ENCODE measurements at regions not wholly inside any gene's neighbourhood (a gene's known extent, or its start where the extent isn't known, plus 50 kb on each side); places are given as distances from the start of the nearest gene placed in this dataset.
"Not testable (repeated sequence)": the region's sequence is repeated elsewhere in the genome, so short reads cannot be mapped to it uniquely, and the experiment has no call there.

DNA sequence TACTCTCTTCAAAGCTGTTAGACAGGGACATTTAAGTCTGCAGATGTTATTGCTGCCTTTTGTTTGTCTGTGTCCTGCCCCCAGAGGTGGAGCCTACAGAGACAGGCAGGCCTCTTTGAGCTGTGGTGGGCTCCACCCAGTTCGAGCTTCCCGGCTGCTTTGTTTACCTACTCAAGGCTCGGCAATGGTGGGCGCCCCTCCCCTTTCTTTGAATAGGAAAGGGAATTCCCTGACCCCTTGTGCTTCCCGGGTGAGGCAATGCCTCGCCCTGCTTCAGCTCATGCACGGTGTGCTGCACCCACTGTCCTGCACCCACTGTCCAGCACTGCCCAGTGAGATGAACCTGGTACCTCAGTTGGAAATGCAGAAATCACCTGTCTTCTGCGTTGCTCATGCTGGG is 435.8 kb upstream of the GRIN3A start:
- not testable (repeated sequence) for H3K4me3 ChIP-seq (ENCODE audit: control insufficient read depth in 1 of 2, extremely low read depth in 1 of 2, low read length in 1 of 2)
- WGBS (ENCODE audit: insufficient coverage), result 60% methylated on average over 3 of the region's 8 CpGs

GRCh38 chr9:102164247-102164646 is 425.8 kb upstream of the GRIN3A start:
- H3K4me3 ChIP-seq (ENCODE audit: control insufficient read depth in 1 of 2, extremely low read depth in 1 of 2, low read length in 1 of 2), result no peak overlapping the region
- H3K4me1 ChIP-seq (ENCODE audit: control insufficient read depth in 1 of 2, extremely low read depth in 1 of 2, insufficient read depth in 2 of 2, low read length in 2 of 2), result no peaks in the 10 kb centered on the region
- peaks cover 3 to 10% (median 10%) of the 10 kb centered on the region in 3 donors for H3K9me3 Mint-ChIP-seq
- CTCF ChIA-PET, result no interaction called here
- no peaks in the 10 kb centered on the region for H3K27me3 ChIP-seq (replicated peaks in 1 of 2; ENCODE audit: control insufficient read depth in 2 of 2, extremely low read depth in 1 of 2, insufficient read depth in 2 of 2, low read length in 1 of 2)
- POLR2A ChIA-PET, result interaction anchor here in 1 of 2 donors (0.6 kb wide), 1 partner anchor 1325 kb away, joined by 3 read pairs; no protein-coding TSS in a partner anchor
- H3K27ac Mint-ChIP-seq, result no peak overlapping the region
- H3K9me3 ChIP-seq, result no peaks in the 10 kb centered on the region
- ATAC-seq (replicated peaks in 1 of 4) (no peak), DNase-seq (no peak)
- H3K4me3 Mint-ChIP-seq, result no peak overlapping the region
- H3K27ac ChIP-seq (ENCODE audit: low read length), result no peak overlapping the region
- no peaks in the 10 kb centered on the region for H3K36me3 Mint-ChIP-seq
- no peaks in the 10 kb centered on the region for H3K27me3 Mint-ChIP-seq
- no peaks in the 10 kb centered on the region for H3K36me3 ChIP-seq (ENCODE audit: control insufficient read depth in 2 of 2, extremely low read depth in 1 of 2, insufficient read depth in 1 of 2, low read length in 1 of 2)
- H3K4me1 Mint-ChIP-seq, result no peaks in the 10 kb centered on the region

More for the DNA sequence above, 435.8 kb upstream of the GRIN3A start:
- H3K36me3 ChIP-seq (ENCODE audit: control insufficient read depth in 2 of 2, extremely low read depth in 1 of 2, insufficient read depth in 1 of 2, low read length in 1 of 2); H3K27ac ChIP-seq (ENCODE audit: low read length); CTCF ChIA-PET; POLR2A ChIA-PET; H3K27ac Mint-ChIP-seq; H3K4me3 Mint-ChIP-seq; H3K27me3 ChIP-seq (replicated peaks in 1 of 2; ENCODE audit: control insufficient read depth in 2 of 2, extremely low read depth in 1 of 2, insufficient read depth in 2 of 2, low read length in 1 of 2); H3K4me1 ChIP-seq (ENCODE audit: control insufficient read depth in 1 of 2, extremely low read depth in 1 of 2, insufficient read depth in 2 of 2, low read length in 2 of 2); DNase-seq; H3K4me1 Mint-ChIP-seq; H3K27me3 Mint-ChIP-seq; ATAC-seq (replicated peaks in 1 of 4); H3K36me3 Mint-ChIP-seq; H3K9me3 ChIP-seq: not testable (repeated sequence)
- H3K9me3 Mint-ChIP-seq, result peaks cover 12 to 20% (median 18%) of the 10 kb centered on the region in 3 donors

- H3K4me1 Mint-ChIP-seq; CTCF ChIA-PET; H3K36me3 ChIP-seq (ENCODE audit: control insufficient read depth in 2 of 2, extremely low read depth in 1 of 2, insufficient read depth in 1 of 2, low read length in 1 of 2); H3K27ac Mint-ChIP-seq; H3K4me3 Mint-ChIP-seq; H3K27me3 ChIP-seq (replicated peaks in 1 of 2; ENCODE audit: control insufficient read depth in 2 of 2, extremely low read depth in 1 of 2, insufficient read depth in 2 of 2, low read length in 1 of 2); H3K27ac ChIP-seq (ENCODE audit: low read length); H3K27me3 Mint-ChIP-seq; H3K9me3 ChIP-seq; H3K4me3 ChIP-seq (ENCODE audit: control insufficient read depth in 1 of 2, extremely low read depth in 1 of 2, low read length in 1 of 2); H3K4me1 ChIP-seq (ENCODE audit: control insufficient read depth in 1 of 2, extremely low read depth in 1 of 2, insufficient read depth in 2 of 2, low read length in 2 of 2); H3K36me3 Mint-ChIP-seq; DNase-seq; ATAC-seq (replicated peaks in 1 of 4); POLR2A ChIA-PET: not testable (repeated sequence)
- H3K9me3 Mint-ChIP-seq, result peaks cover 8 to 25% (median 15%) of the 10 kb centered on the region in 3 donors
- WGBS (ENCODE audit: insufficient coverage), result 84% methylated on average over 9 of the region's 12 CpGs
Observed at GRCh38 chr9:102153081-102153480, 414.6 kb upstream of the GRIN3A start.

- Mint-ChIP-seq H3K9me3 (peaks cover 3 to 14% (median 4%) of the 10 kb centered on the region in 3 donors), H3K4me1 (no peaks in the 10 kb centered on the region), H3K27me3 (no peaks in the 10 kb centered on the region), H3K27ac (no peak overlapping the region), H3K36me3 (no peaks in the 10 kb centered on the region), H3K4me3 (no peak overlapping the region)
- Histone ChIP-seq H3K4me3 (ENCODE audit: control insufficient read depth in 1 of 2, extremely low read depth in 1 of 2, low read length in 1 of 2) (no peak overlapping the region), H3K36me3 (ENCODE audit: control insufficient read depth in 2 of 2, extremely low read depth in 1 of 2, insufficient read depth in 1 of 2, low read length in 1 of 2) (no peaks in the 10 kb centered on the region), H3K27me3 (replicated peaks in 1 of 2; ENCODE audit: control insufficient read depth in 2 of 2, extremely low read depth in 1 of 2, insufficient read depth in 2 of 2, low read length in 1 of 2) (no peaks in the 10 kb centered on the region), H3K9me3 (no peaks in the 10 kb centered on the region), H3K4me1 (ENCODE audit: control insufficient read depth in 1 of 2, extremely low read depth in 1 of 2, insufficient read depth in 2 of 2, low read length in 2 of 2) (no peaks in the 10 kb centered on the region), H3K27ac (ENCODE audit: low read length) (no peak overlapping the region)
- ATAC-seq (replicated peaks in 1 of 4) (no peak), DNase-seq (no peak)
- POLR2A ChIA-PET, result no interaction called here
- CTCF ChIA-PET, result no interaction called here
- no CpG with 5 or more reads among the region's 1 CpG for WGBS (ENCODE audit: insufficient coverage)
Observed at GRCh38 chr9:102135768-102136167, 397.3 kb upstream of the GRIN3A start.

GRCh38 chr9:102124465-102124864 is 386.0 kb upstream of the GRIN3A start:
- Histone ChIP-seq H3K27ac (ENCODE audit: low read length) (no peak overlapping the region), H3K4me3 (ENCODE audit: control insufficient read depth in 1 of 2, extremely low read depth in 1 of 2, low read length in 1 of 2) (no peak overlapping the region), H3K27me3 (replicated peaks in 1 of 2; ENCODE audit: control insufficient read depth in 2 of 2, extremely low read depth in 1 of 2, insufficient read depth in 2 of 2, low read length in 1 of 2) (no peaks in the 10 kb centered on the region), H3K9me3 (no peaks in the 10 kb centered on the region), H3K36me3 (ENCODE audit: control insufficient read depth in 2 of 2, extremely low read depth in 1 of 2, insufficient read depth in 1 of 2, low read length in 1 of 2) (no peaks in the 10 kb centered on the region), H3K4me1 (ENCODE audit: control insufficient read depth in 1 of 2, extremely low read depth in 1 of 2, insufficient read depth in 2 of 2, low read length in 2 of 2) (no peaks in the 10 kb centered on the region)
- Mint-ChIP-seq H3K4me1 (no peaks in the 10 kb centered on the region), H3K4me3 (no peak overlapping the region), H3K27ac (no peak overlapping the region), H3K9me3 (peaks cover 0 to 16% (median 9%) of the 10 kb centered on the region in 3 donors), H3K27me3 (no peaks in the 10 kb centered on the region), H3K36me3 (no peaks in the 10 kb centered on the region)
- ChIA-PET CTCF (no interaction called here), POLR2A (no interaction called here)
- no peak for ATAC-seq (replicated peaks in 1 of 4)
- WGBS (ENCODE audit: insufficient coverage), result 0% methylated on average over 1 of the region's 3 CpGs
- DNase-seq, result no peak

- no peaks in the 10 kb centered on the region for H3K27me3 ChIP-seq (replicated peaks in 1 of 2; ENCODE audit: control insufficient read depth in 2 of 2, extremely low read depth in 1 of 2, insufficient read depth in 2 of 2, low read length in 1 of 2)
- Mint-ChIP-seq H3K27me3 (no peaks in the 10 kb centered on the region), H3K4me3 (no peak overlapping the region), H3K4me1 (no peaks in the 10 kb centered on the region), H3K27ac (no peak overlapping the region), H3K36me3 (no peaks in the 10 kb centered on the region), H3K9me3 (peaks cover 7 to 13% (median 11%) of the 10 kb centered on the region in 3 donors)
- ChIA-PET POLR2A (no interaction called here), CTCF (no interaction called here)
- H3K27ac ChIP-seq (ENCODE audit: low read length), result no peak overlapping the region
- H3K4me1 ChIP-seq (ENCODE audit: control insufficient read depth in 1 of 2, extremely low read depth in 1 of 2, insufficient read depth in 2 of 2, low read length in 2 of 2), result no peaks in the 10 kb centered on the region
- DNase-seq (no peak), ATAC-seq (replicated peaks in 1 of 4) (no peak)
- no peaks in the 10 kb centered on the region for H3K36me3 ChIP-seq (ENCODE audit: control insufficient read depth in 2 of 2, extremely low read depth in 1 of 2, insufficient read depth in 1 of 2, low read length in 1 of 2)
- no peak overlapping the region for H3K4me3 ChIP-seq (ENCODE audit: control insufficient read depth in 1 of 2, extremely low read depth in 1 of 2, low read length in 1 of 2)
- H3K9me3 ChIP-seq, result no peaks in the 10 kb centered on the region
Observed at GRCh38 chr9:102114557-102114956, 376.1 kb upstream of the GRIN3A start.

- Histone ChIP-seq H3K27me3 (replicated peaks in 1 of 2; ENCODE audit: control insufficient read depth in 2 of 2, extremely low read depth in 1 of 2, insufficient read depth in 2 of 2, low read length in 1 of 2) (no peaks in the 10 kb centered on the region), H3K27ac (ENCODE audit: low read length) (no peak overlapping the region), H3K4me3 (ENCODE audit: control insufficient read depth in 1 of 2, extremely low read depth in 1 of 2, low read length in 1 of 2) (no peak overlapping the region), H3K36me3 (ENCODE audit: control insufficient read depth in 2 of 2, extremely low read depth in 1 of 2, insufficient read depth in 1 of 2, low read length in 1 of 2) (no peaks in the 10 kb centered on the region), H3K4me1 (ENCODE audit: control insufficient read depth in 1 of 2, extremely low read depth in 1 of 2, insufficient read depth in 2 of 2, low read length in 2 of 2) (no peaks in the 10 kb centered on the region), H3K9me3 (no peaks in the 10 kb centered on the region)
- no CpG with 5 or more reads among the region's 1 CpG for WGBS (ENCODE audit: insufficient coverage)
- Mint-ChIP-seq H3K27ac (no peak overlapping the region), H3K27me3 (no peaks in the 10 kb centered on the region), H3K36me3 (no peaks in the 10 kb centered on the region), H3K4me1 (no peaks in the 10 kb centered on the region), H3K4me3 (no peak overlapping the region), H3K9me3 (peaks cover 3 to 13% (median 7%) of the 10 kb centered on the region in 3 donors)
- ATAC-seq (replicated peaks in 1 of 4) (no peak), DNase-seq (no peak)
- CTCF ChIA-PET, result interaction anchor here in 1 of 2 donors (0.6 to 0.7 kb wide), 2 partner anchors 458 to 1550 kb away, joined by 3 read pairs; no protein-coding TSS in a partner anchor
- POLR2A ChIA-PET, result no interaction called here
Observed at GRCh38 chr9:102113191-102113590, 374.7 kb upstream of the GRIN3A start.
